ENCODE measurements at regions not wholly inside any gene's neighbourhood (a gene's known extent, or its start where the extent isn't known, plus 50 kb on each side); places are given as distances from the start of the nearest gene placed in this dataset.
"Not testable (repeated sequence)": the region's sequence is repeated elsewhere in the genome, so short reads cannot be mapped to it uniquely, and the experiment has no call there.

GRCh38 chr15:30470601-30471365 is 56.7 kb upstream of the GOLGA8R start:
- DNase-seq (ENCODE audit: low read depth in 3 of 3), result peak in 2 of 3 donors; percentile 11 to 31

- not testable (repeated sequence) for DNase-seq (ENCODE audit: low read depth in 3 of 3)
These were observed 57.3 kb upstream of the GOLGA8R start for GRCh38 chr15:30471366-30471749.

GRCh38 chr15:30471817-30472551 is 57.9 kb upstream of the GOLGA8R start:
- not testable (repeated sequence) for DNase-seq (ENCODE audit: low read depth in 3 of 3)

- DNase-seq (ENCODE audit: low read depth in 3 of 3), result not testable (repeated sequence)
These were observed 67.0 kb upstream of the GOLGA8Q start for GRCh38 chr15:30484887-30485286.

- DNase-seq (ENCODE audit: low read depth in 3 of 3), result not testable (repeated sequence)
These were observed 62.6 kb upstream of the GOLGA8Q start for GRCh38 chr15:30489237-30489636.

GRCh38 chr15:30490334-30490733 is 61.5 kb upstream of the GOLGA8Q start:
- not testable (repeated sequence) for DNase-seq (ENCODE audit: low read depth in 3 of 3)

GRCh38 chr15:30493947-30494346 is 57.9 kb upstream of the GOLGA8Q start:
- not testable (repeated sequence) for DNase-seq (ENCODE audit: low read depth in 3 of 3)

- not testable (repeated sequence) for DNase-seq (ENCODE audit: low read depth in 3 of 3)
These were observed 54.6 kb upstream of the GOLGA8Q start for GRCh38 chr15:30497275-30497674.

GRCh38 chr15:30499233-30499632 is 52.6 kb upstream of the GOLGA8Q start:
- DNase-seq (ENCODE audit: low read depth in 3 of 3), result not testable (repeated sequence)

GRCh38 chr15:30500511-30500910 is 51.3 kb upstream of the GOLGA8Q start:
- DNase-seq (ENCODE audit: low read depth in 3 of 3), result not testable (repeated sequence)

Data from stimulated activated CD4-positive, alpha-beta T cell treated with anti-CD3 and anti-CD28 coated beads, TNF-alpha, amount 100 ng/mL, for 48 hours (primary cell).